GM12872 (cell line): ENCODE measurements at regions not wholly inside any gene's neighbourhood (a gene's known extent, or its start where the extent isn't known, plus 50 kb on each side); places are given as distances from the start of the nearest gene placed in this dataset.

Experiments
- TF ChIP-seq, protein P1 (sequence below): IDR thresholded peaks from 3 replicates; pipeline ENCODE4 v1.5.1; 2011; ENCODE audit warnings: low read depth, mild to moderate bottlenecking, low read length, moderate library complexity; ENCODE audit not compliant: insufficient read depth

DNA sequence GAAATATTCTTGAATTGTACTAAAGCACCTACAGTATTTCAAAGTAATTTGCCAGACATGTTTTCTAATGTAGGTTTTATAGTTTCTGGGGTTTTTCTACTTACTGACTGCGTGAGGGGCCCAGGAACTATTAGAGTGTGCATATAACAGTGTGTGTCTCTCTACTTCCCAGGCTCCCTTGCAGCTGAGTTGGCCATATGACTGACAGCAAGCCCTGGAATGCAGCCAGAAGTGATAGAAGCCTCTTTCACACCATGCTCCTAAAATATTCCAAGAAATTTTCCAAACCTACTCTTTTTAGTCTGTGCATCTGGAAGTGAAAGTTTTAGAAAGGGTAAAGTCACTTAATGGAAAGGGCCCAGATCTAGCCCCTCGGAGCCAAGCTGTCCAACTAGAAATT, 96.7 kb upstream of the SLC7A11 start:
- TF ChIP-seq, protein P1, sequence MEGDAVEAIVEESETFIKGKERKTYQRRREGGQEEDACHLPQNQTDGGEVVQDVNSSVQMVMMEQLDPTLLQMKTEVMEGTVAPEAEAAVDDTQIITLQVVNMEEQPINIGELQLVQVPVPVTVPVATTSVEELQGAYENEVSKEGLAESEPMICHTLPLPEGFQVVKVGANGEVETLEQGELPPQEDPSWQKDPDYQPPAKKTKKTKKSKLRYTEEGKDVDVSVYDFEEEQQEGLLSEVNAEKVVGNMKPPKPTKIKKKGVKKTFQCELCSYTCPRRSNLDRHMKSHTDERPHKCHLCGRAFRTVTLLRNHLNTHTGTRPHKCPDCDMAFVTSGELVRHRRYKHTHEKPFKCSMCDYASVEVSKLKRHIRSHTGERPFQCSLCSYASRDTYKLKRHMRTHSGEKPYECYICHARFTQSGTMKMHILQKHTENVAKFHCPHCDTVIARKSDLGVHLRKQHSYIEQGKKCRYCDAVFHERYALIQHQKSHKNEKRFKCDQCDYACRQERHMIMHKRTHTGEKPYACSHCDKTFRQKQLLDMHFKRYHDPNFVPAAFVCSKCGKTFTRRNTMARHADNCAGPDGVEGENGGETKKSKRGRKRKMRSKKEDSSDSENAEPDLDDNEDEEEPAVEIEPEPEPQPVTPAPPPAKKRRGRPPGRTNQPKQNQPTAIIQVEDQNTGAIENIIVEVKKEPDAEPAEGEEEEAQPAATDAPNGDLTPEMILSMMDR = no peak

GRCh38 chr4:138334346-138335016, 92.3 kb upstream of the SLC7A11 start:
- TF ChIP-seq, protein P1 = no peak

DNA sequence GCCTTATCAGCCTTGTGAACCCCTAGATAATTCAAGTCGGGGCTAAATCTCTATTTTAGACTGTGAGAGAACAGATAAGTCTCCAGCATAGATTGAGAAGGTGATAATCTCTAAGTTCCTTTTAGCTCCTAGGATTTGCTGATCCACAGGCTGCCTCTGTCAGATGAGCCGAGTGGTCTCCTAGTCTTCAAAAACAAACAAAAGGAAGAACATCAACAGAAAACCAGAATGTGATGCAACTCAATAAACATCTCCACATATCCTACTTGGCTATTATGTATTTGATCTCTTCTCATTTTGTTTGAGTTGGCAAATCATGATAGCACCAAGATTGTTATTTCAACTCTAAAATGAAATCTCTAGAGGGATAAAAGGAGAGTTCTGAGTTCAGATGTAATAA, 88.4 kb upstream of the SLC7A11 start:
- TF ChIP-seq, protein P1 = no peak

- TF ChIP-seq, protein P1 = no peak
These were observed 87.4 kb upstream of the SLC7A11 start for GRCh38 chr4:138329506-138330070.

DNA sequence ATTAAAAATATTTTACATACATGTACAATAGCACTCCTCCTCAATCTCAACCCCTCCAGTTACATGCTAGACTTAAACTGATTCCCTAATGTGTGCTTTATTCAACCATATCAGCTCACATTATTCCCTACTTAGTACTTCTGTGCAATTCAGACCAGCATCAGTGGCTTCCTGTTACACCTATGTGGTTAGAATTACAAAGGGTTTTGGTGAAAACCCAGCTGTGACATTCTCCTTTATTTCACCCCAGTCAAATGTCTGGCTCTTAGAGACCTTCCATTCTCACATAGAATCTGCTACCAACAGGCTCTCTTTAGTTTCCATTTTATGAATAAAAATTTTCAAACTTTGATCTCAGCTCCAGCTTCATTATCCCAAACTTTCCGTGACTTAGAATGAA, 85.2 kb upstream of the SLC7A11 start:
- TF ChIP-seq, protein P1 = no peak

DNA sequence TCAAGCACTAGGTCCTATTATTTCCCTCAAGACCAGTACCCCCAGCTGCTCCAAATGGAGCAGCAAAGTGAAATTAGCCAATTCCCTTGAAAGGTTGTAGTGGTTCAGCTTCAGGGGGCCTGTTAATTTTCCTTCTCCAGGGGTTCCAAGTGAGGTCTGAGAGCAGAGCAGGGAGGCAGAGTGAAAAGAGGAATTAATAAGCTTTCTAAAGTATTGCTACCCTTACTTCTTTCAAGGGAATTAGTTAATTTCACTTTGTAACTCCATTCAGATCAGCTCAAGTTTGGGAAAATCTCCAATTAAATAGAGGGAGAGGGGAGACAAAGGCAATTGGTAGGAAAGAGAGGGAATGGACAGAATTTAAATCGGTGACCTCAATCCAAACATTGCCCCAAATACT, 78.7 kb upstream of the SLC7A11 start:
- TF ChIP-seq, protein P1 = no peak

- TF ChIP-seq, protein P1 = no peak
These were observed 77.9 kb upstream of the SLC7A11 start for GRCh38 chr4:138320030-138320429.
